ENCODE measurements at regions not wholly inside any gene's neighbourhood (a gene's known extent, or its start where the extent isn't known, plus 50 kb on each side); places are given as distances from the start of the nearest gene placed in this dataset.

DNA sequence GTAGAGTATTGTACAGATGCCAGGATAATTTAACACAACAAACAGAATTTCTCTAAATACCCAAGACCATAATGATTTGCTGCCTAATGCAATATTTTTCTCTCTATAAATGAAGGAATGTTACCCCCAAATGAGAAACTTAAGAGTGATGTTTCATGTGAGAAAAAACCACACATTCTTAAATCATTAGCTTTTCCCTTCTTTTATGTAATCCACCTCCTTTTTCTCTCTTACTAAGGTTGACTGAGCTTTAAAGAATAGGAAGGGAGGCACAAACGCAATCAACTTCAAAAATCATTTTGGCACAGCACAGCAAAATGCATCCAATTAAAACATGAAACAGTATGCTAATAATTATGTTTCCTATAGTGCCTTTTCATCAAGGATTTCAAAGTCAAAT is 698.1 kb upstream of the CDH2 start:
- no peak for DNase-seq

- DNase-seq = no peak
Observed at GRCh38 chr18:28863396-28863795, 686.5 kb upstream of the CDH2 start.

GRCh38 chr18:28858248-28858647 is 681.3 kb upstream of the CDH2 start:
- no peak for DNase-seq

- no peak for DNase-seq
Observed at GRCh38 chr18:28855989-28856388, 679.1 kb upstream of the CDH2 start.

DNA sequence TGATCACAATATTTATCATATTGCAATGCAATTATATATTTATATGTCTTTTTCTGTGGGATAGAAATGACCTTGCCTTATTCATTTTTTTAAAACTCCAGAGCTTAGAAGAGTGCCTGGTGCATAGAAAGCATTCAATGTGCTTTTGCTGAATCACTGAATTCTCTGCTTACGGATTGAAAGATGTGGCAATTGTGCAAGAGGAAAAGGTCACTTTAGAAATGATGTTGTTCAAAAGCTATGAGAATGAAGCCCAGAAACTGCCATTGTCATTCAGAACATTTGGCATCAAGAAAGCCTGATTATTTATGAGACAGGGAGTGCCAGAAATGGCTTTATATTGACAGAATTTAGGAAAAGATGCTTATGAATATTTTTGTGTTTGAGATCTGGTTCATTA is 678.6 kb upstream of the CDH2 start:
- DNase-seq = no peak

DNA sequence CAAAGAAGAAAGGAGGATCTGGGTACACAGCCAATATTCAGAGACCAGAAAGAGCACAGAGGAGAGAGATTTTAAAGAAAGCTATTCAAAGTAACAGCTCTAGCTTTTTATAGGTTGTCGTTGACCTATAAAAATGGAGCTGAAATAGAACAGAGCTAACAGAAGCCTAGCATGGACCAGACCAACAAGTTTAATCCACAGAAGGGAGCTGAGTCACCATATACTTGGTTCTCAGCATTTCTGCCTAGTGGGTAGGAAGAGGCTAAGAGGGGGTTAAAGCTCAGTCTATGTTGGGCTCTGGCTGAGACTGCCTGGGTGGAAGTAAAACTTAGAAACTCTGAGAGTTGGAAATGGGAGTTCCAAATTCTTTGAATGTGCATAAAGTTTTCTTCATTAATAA is 678.0 kb upstream of the CDH2 start:
- DNase-seq = no peak

GRCh38 chr18:28846958-28847357 is 670.0 kb upstream of the CDH2 start:
- no peak for DNase-seq

DNA sequence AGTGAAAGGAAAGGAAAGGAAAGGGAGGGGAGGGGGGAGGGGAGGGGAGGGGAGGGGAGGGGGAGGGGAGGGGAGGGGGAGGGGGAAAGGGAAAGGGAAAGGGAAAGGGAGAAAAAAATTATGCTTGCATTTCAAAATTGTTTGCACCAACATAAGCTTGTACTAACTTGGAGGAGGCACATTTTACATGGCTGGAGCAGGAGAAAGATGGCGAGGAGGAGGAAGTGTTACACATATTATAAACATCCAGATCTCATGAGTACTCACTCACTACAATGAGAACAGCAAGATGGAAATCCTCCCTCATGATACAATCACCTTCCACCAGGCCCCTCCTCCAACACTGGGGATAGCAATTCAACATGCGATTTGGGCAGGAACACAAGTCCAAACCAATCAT is 660.2 kb upstream of the CDH2 start:
- DNase-seq = no peak

- DNase-seq = no peak
Observed at GRCh38 chr18:28834889-28835288, 658.0 kb upstream of the CDH2 start.

- DNase-seq = no peak
Observed at GRCh38 chr18:28831908-28832307, 655.0 kb upstream of the CDH2 start.

GRCh38 chr18:28831476-28831875 is 654.5 kb upstream of the CDH2 start:
- no peak for DNase-seq

DNA sequence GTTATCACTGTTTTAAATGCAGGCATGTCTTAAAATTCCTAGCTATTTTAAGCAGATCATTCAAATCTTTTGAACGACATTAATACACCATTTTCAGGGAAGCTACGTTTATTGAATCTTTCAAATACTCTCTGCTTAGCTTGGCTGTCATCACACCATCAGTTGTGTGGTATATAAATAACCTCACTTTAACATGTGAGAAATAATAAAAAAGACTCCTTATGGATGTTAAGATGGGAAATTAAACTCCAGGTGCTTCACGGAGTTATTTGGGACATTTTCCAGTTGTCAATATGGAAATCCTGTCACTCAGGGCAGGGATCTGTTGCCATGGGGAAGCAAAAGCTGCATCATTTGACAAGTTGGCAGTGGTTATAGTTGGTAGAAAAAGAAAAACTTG is 649.2 kb upstream of the CDH2 start:
- no peak for DNase-seq

DNA sequence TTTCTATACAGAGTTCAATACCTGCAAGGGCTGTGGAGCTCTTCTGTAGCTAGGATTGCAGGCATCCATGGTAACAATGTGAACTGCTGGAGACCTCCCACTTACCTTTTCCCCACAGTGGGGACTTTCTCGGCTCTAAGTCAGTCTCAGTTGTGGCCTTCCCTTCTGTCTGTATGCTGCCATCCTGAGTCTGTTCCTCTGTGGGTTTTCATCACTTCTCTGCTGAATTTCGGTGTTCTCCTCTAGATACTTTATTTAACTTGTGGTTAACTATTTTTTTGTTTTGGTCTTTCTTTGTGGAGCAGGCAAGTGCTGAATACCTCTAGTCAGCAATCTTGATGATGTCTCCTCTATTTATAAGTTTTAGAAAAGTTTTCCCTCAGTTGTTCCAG is 647.2 kb upstream of the CDH2 start:
- DNase-seq = no peak

- no peak for DNase-seq
Observed at GRCh38 chr18:28823506-28824182, 646.7 kb upstream of the CDH2 start.

DNA sequence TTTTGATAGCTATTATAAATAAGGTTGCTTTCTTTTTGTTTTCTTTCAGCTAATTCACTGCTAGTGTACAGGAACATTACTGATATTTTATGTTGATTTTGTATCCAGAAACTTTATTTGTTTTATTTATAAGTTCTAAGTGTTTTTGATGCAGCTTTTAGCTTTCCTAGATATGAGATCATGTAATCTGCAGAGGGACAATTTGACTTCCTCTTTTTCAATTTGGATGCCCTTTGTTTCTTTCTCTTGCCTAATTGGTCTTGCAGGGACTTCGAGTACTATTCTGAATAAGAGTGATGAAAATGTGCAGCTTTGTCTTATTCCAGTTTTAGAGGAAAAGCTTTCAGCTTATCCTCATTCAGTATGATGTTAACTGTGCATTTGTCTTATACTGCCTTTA is 643.4 kb upstream of the CDH2 start:
- DNase-seq = no peak

- DNase-seq = no peak
Observed at GRCh38 chr18:28816155-28816554, 639.2 kb upstream of the CDH2 start.

GRCh38 chr18:28814365-28814764 is 637.4 kb upstream of the CDH2 start:
- no peak for DNase-seq

- DNase-seq = no peak
Observed at GRCh38 chr18:28808373-28808772, 631.4 kb upstream of the CDH2 start.

DNA sequence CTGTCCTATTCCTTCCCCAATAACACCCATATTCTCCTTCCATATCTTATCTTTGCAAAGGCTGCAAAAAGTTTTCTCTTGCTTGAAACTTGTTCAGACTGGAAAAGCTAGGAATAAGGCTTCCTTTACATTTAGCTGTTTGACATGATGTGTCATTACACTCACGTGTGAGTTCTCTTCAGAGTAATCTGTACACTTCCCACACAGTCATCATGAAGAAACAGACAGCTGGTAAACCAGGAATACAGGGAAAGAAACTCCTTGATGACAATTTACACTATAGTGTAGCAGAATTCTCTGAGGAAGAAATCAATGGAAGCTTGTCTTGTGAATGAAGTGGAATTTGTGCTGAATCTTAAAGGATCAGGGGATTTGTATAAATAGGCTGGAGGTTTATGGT is 628.6 kb upstream of the CDH2 start:
- DNase-seq = no peak

DNA sequence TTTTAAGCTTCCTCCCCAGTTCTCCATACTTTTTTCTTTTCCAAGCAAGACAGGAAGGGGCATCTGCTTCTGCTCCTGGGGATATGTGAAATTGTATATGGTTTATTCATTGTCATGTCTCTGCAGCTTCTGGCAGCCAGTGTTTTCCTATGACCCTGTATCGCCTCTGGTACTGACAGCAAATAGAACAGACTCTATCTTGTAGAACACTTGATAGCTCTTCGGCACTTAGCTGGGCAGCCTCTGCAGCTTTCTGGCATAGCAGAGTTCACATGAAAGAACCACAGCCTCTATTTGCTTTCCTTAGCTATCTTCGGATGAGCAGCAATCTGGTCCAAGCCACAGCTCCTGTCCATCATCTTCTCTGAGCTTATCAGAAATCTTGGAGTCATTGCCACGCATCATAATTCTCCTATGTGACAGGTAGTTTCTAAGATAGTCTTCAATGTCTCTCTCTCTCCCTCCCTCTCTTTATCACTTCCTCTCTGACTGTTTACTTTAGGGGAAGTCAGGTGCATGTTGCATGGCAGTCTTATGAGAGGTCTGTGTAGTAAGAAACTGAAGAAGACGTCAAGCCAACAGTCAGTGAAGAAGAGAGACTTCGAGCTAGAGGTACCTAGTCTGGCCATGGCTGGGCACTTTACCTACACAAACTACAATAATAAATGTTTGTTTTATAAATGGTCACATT is 627.7 kb upstream of the CDH2 start:
- DNase-seq = no peak

DNA sequence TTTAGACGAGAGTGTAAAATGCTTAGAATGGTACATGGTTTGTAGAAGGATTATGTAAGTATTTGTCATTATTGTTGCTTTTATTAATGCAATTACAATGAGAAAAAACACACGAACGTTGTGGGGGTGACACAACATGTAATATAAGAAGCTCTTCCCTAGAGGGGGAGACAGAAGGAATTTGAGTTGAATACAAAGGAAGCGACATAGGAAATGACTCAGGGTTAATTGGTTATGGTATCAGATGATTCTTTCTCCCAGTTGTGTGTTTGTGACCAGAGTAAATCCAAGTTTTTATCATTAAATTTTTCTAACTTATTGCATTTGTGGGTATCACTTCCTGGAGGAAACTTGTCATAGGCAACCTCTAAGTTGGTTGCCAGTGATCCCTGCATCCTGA is 625.6 kb upstream of the CDH2 start:
- no peak for DNase-seq

DNA sequence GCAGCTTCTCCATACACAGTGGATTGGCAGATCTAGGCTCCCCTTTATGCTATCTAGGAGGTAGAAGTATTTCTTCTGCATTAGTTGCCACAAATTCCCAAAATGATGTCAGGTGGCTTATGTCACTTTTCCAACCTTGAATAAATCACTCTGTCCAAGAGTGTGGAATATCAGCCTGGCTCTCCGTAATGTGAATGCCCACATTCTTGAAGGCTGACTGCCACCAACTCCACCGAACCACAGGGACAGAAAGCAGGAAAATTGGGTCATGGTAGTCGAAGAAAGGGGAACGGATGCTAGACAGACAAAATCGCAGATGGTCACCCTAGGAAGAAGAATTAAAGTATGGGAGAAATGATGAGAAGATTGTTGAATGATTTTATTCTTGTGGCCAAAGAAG is 624.9 kb upstream of the CDH2 start:
- DNase-seq = no peak

DNA sequence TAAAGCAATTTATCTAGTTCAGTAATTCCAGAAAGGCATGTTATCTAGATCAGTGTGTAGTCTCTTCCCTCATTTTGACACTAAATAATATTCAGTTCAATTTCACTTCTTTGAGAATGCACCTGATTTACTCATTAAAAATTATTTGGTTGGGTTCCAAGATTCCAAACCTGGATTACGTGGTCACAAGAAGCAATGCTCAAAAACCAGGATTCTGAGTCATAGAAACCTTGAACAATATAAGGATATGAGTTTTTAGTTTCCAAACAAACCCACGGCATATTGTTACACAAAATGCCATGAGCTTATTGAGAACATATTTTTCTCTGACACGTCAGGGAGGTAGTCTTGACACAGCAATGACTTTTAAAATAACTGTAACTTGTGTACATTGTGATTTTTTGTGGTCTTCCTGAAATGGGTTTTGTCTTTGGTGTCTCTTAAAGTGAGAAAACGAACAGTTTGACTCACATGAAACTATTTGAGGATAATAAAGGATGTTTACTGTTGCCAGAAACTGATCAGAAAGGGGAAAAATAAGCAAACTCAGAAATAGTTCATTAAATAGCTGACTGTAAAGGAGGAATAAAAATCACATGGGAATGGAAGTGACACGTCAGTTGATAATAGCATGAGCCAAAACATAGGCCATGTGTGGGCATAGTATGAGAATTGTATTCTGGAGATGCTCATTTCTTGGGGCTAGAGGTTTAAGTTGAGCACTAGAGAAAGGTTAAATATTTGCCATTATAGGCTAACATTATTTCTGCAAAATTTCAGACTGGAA is 617.7 kb upstream of the CDH2 start:
- no peak for DNase-seq

GRCh38 chr18:28793901-28794300 is 617.0 kb upstream of the CDH2 start:
- no peak for DNase-seq
